DMS114 treated with DMSO at 0.1 percent for 48 hours (cell line): ENCODE measurements at regions not wholly inside any gene's neighbourhood (a gene's known extent, or its start where the extent isn't known, plus 50 kb on each side); places are given as distances from the start of the nearest gene placed in this dataset.
A peak's percentile ranks its signal among the peaks of the same experiment; 100 is the strongest.
"Not testable (repeated sequence)": the region's sequence is repeated elsewhere in the genome, so short reads cannot be mapped to it uniquely, and the experiment has no call there.

Experiments used
- DNase-seq: peaks from one replicate; lab custom pipeline; 2025; ENCODE audit not compliant: unreplicated experiment; lab: John Stamatoyannopoulos, UW

DNA sequence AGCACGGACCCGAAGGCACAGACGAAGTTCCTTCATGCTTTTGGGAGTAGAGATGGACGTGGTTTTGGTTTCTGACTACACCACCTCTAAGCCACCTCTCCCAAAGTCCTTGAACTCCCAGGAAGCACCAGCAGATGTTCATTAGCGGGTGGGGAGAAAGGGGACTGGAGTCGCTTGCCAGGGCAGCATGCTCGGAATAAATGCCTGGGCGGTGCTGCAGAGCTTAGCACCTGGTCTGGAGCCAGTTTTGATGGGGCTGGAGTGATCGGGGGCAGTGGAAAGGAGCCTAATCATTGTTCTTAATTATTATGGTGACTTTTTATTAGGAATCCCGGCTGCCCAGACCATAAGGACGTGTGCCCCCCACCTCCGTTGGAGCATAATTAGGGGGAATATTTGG, 220.8 kb downstream of the TFCP2L1 start:
- no peak for DNase-seq

DNA sequence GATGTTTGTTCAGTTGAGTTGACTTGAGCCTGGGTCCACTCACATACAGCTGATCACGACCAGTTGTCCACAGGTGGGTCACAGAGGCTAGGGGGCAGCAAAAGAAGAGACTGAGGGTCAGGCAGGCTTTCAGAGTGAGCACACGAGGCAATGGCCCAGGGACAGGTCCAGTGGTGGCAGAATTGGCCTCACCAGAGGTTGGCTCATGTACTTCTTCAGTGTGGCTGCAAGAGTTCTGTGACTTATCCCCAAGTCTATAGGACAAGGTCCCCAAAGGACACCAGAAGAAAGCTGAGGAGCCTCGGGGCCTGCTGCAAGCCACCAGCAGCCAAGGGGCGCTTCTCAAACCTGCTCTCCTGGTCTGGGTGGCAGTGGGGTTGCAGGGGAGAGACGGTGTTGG, 219.8 kb downstream of the TFCP2L1 start:
- no peak for DNase-seq

GRCh38 chr2:121066526-121066925, 218.5 kb downstream of the TFCP2L1 start:
- no peak for DNase-seq

DNA sequence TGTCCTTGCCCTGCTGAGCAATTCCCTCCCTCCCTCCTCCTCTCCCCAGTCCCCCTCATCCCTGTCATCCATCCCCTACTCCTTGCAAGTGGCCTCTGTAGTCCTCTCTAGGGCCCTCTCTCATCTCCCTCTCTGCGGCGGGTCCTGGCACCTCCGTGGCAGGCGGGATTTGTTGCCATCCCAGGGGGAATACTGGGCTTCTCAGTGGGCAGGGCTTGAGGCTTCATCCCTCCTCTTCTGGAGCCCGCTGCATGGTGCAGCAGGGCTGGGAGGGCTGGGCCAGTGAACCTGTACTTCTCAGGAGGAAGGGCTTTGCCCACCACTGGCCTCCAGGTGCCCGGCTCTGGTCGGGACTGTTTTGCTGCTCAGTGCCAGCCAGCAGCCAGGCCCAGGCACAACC, 216.2 kb downstream of the TFCP2L1 start:
- DNase-seq: no peak

GRCh38 chr2:121069434-121069969, 215.5 kb downstream of the TFCP2L1 start:
- no peak for DNase-seq

DNA sequence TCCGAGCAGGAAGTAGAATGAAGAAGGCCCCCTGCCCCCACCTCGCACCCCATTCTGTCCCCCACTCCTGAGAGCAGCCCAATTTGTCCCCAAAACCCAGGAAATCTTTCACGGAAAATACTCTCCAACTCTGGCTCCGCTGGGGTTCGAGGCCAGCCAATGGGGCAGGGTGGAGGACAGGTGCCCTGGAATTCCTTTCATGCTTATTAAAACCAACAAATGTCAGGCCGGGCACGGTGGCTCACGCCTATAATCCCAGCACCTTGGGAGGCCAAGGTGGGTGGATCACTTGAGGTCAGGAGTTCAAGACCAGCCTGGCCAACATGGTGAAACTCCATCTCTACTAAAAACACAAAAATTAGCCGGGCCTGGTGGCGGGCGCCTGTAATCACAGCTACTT, 214.9 kb downstream of the TFCP2L1 start:
- not testable (repeated sequence) for DNase-seq

- DNase-seq: peak; percentile 38
These were observed 213.9 kb downstream of the TFCP2L1 start for GRCh38 chr2:121071034-121071504.

DNA sequence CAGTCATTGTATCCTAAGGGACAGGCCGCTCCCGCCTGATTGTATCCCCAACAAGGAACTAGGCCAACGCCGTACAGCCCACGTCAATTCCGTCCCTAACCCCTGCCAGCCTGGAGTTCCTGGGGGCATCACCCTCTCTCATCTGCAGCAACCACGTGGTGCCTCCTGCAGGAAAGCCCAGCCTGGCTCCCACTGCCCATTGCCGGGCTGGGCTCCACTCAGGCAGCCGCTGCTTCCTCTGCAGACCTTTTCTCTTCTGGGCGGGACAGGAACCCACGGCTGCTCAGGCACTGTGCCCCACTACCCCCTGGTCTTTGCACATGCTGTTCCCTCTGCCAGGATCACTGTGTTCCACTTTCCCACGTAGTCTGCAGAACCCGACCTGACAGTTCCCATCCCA, 212.2 kb downstream of the TFCP2L1 start:
- no peak for DNase-seq

GRCh38 chr2:121073320-121074210, 211.4 kb downstream of the TFCP2L1 start:
- DNase-seq: no peak

GRCh38 chr2:121074293-121074932, 210.6 kb downstream of the TFCP2L1 start:
- no peak for DNase-seq

DNA sequence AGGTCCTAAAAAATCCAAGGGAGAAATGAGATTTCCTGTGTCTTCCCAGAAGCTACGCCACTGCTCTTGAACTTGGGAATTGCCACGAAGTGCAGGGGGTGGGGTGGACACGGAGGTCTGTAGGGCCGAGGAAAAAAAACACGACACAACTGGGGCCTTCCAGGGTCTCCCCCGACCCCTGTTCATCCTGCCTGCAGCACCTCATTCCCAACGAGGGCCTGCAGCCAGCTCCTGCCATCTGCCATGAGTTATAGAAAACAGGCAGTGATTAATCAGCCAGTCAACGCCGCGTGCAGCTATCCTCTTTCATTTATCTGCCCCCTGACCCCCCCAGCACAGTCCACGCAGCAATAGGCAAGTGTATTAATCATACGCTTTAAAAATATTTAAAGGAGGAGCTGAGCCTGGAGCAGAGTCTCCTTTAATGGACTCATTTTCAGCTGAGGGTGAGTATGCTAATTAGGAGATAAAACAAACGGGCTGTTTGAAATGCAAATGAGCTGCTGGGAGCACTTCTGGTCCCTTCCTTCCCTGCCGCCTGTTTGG, 209.9 kb downstream of the TFCP2L1 start:
- no peak for DNase-seq

DNA sequence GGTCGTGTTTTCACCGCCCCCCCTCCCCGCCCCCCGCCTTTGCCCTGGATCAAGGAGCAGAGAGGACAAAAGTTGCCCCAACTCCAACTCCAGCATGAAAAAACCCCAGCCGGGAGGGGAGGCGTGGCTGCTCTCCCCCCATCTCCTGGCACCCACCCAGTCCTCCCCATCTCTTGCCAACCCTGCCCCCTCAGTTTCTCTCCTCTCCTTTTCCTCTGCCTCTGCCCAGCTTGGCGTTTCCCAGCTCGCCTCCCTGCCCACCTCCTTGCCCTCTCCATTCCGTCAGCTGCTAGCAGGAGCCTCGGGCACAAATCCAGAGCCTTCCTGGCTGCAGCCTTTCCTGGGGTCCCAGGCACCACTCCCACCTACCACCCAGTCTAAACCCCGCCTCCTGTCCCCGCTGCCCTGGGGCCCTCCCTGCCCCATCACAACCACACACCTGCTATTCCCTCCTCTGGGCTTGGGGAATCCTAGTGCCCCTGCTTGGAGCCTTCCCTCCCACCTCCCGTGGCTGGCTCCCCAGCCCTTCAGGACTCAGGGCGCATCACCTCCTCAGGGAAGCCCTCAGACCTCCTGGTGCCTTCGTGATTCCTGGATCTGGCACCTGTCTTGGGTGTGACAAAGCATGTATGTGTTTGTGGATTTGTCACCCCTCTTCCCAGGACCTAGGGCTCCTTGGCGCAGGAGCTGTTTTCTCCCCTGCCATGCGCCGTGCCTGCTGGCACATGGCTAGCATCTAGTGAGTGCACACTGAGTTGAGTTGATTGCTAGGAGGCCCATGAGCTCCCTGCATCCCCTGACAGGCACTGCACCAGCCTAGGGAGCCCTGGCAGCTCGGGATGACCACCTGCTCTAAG, 209.1 kb downstream of the TFCP2L1 start:
- no peak for DNase-seq

DNA sequence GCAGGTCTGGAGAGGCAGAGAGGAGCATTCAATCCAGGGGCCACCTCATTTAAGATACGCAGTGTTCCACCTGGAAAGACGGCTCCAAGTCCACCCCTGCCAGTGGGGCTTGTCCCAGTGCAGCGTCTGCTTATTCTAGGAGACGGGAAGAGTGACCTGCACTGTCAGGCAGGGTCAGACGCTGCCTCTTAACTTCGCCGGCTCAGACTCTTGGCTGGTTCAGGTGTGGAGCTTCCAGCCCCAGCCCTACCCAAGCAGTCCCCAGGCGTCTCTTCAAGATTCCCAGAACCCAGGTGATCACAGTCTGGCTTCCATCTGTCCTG, 208.5 kb downstream of the TFCP2L1 start:
- DNase-seq: no peak

GRCh38 chr2:121076885-121077549, 208.0 kb downstream of the TFCP2L1 start:
- no peak for DNase-seq

DNA sequence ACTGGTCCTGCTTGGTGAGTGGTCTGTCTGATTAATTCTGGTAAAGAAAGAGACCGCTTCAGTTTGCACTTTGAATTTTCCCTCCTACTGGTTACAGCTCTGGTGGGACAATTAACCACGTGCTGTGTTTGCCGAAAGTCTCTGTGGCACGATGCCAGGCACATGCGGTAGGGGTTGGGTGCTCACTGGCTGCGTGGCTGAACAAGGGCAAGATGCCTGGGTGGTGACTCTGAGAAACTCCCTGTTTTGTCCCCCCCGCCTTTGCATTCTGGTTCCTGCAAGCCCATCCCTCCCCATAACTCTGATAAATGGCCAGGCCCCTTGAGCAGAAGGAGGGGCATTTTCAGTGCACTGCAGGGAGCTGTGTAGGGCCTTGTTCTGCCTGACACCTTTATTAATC, 206.1 kb downstream of the TFCP2L1 start:
- no peak for DNase-seq

DNA sequence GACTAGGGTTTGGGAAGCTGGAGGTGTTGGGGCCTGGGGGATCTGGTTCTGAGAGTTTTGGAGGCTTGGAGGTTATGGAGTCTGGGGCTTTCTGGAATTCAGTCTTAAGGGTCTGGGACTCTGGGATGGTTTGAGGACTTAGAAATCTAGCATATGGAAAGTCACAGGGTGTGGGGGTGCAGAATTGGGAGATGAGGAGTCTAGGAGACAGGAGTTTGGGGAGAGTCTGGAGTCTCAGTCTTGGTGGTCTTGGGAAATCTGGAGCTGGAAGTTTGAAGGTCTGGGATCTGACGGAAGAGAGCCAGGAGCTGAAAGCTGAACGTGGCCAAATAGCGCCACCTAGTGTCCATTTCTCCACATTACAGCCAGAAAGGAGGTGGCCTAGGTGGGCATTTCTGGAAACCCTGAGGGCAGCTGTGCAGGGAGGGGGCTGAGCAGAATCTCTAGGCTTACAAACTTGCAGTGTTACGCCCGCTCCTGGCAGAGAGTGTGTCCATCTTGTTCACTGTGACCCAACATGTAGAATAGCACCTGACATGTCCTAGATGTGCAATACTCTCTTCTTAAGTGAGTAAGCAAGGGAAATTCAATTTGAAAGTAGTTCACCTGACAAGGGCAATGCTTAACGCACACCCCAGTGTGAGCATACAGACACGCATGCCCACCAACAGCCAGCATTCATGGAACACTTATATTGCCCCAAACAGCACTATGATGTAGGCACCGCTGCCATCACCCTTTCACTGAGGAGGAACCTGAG, 204.8 kb downstream of the TFCP2L1 start:
- peak; percentile 7 for DNase-seq

GRCh38 chr2:121081701-121082100, 203.3 kb downstream of the TFCP2L1 start:
- no peak for DNase-seq

DNA sequence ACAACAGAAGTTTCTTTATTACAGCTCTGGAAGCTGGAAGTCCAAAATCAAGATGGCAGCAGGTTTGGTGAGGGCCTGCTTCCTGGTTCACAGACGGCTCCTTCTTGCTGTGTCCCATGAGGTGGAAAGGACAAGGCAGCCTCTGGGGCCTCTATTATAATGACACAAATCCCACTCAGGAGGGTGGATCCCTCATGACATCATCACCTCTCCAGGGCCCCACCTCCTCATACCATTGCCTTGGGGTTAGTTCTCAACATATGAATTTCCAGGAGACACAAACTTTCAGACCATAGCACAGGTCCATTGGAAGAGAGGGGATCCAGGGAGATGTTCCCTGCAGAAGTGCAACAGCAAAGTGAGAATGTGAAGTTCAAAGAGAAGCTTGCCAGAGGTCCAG, 202.8 kb downstream of the TFCP2L1 start:
- DNase-seq: no peak

GRCh38 chr2:121084130-121084680, 200.8 kb downstream of the TFCP2L1 start:
- no peak for DNase-seq
